K562 (cell line): ENCODE measurements at regions not wholly inside any gene's neighbourhood (a gene's known extent, or its start where the extent isn't known, plus 50 kb on each side); places are given as distances from the start of the nearest gene placed in this dataset.

ENCODE experiments used
- ATAC-seq: fragments of 200-7000 bp; cut with Tn5 transposase; 3 replicates; pipeline ENCODE4 v1.9.1; 2020; ENCODE audit warnings: moderate library complexity
- BruUV-seq: library from RNA; stranded (reverse); fragments of 400-500 nt; replicated peaks from 2 replicates; lab custom pipeline; 2021; lab: Mats Ljungman, UMichigan
- CTCF ChIA-PET: fragments of 300-600 bp; formaldehyde crosslinking; extraction: SDS; loops from one replicate; lab custom pipeline; 2021; ENCODE audit warnings: low intra/inter-chr PET ratio; lab: Yijun Ruan, JAX
- POLR2A ChIA-PET: fragments of 300-600, 350-650 bp; sonication (Branson Sonifier 250); formaldehyde crosslinking; extraction: SDS; loops from one replicate; lab custom pipeline; 2021; ENCODE audit warnings: antibody characterized with exemption, inconsistent platforms; lab: Yijun Ruan, JAX
- DNase-seq, 4 experiments: peaks; one replicate each; pipeline versions ENCODE4 v3.0.0 to v3.0.0-alpha.2; 2011 to 2018; ENCODE audit warnings: low spot score in 3 of 4, mixed read lengths in 3 of 4; ENCODE audit errors: extremely low read depth in 1 of 4
- FAIRE-seq: peaks from 2 replicates; lab custom pipeline; 2011; peaks lifted over from hg19 to GRCh38; lab: Jason Lieb, UNC
- H2AFZ ChIP-seq: 2 replicates; pipeline ENCODE4 v1.6.0; 2011; ENCODE audit warnings: low read depth, low read length, control low read depth, inconsistent platforms
- H3K27ac ChIP-seq: fragments of 200-600 bp; 3 replicates; pipeline ENCODE4 v1.8.0; 2011; ENCODE audit warnings: low read depth, mild to moderate bottlenecking, control low read depth, inconsistent platforms, low read length, moderate library complexity, mixed read lengths; ENCODE audit errors: extremely low read depth
- H3K27me3 ChIP-seq, 2 experiments: fragments of 300-600 bp in 1 of 2; 2 replicates in 1 of 2; 3 replicates in 1 of 2; pipeline versions ENCODE4 v1.6.0 to v1.8.0; 2011; ENCODE audit warnings: inconsistent platforms in 2 of 2, low read length in 2 of 2, mild to moderate bottlenecking in 1 of 2, mixed read lengths in 1 of 2, moderate library complexity in 1 of 2; ENCODE audit not compliant: control insufficient read depth in 2 of 2, insufficient read depth in 2 of 2
- H3K36me3 ChIP-seq: fragments of 300-600 bp; 3 replicates; pipeline ENCODE4 v1.8.0; 2011; ENCODE audit warnings: mild to moderate bottlenecking, low read length, inconsistent platforms; ENCODE audit not compliant: control insufficient read depth, insufficient read depth
- H3K4me1 ChIP-seq, 2 experiments: fragments of 200-600 bp in 1 of 2; replicated peaks in 1 of 2; 2 replicates in 1 of 2; 3 replicates in 1 of 2; pipeline versions ENCODE4 v1.5.1 to v1.8.0; 2011; ENCODE audit warnings: inconsistent platforms in 2 of 2, low read length in 2 of 2, mild to moderate bottlenecking in 1 of 2, mixed read lengths in 1 of 2, moderate library complexity in 1 of 2; ENCODE audit not compliant: control insufficient read depth in 2 of 2, insufficient read depth in 2 of 2
- H3K4me2 ChIP-seq: 2 replicates; pipeline ENCODE4 v1.6.1; 2011; ENCODE audit warnings: low read length, control low read depth, inconsistent platforms, mixed read lengths; ENCODE audit not compliant: insufficient read depth
- H3K4me3 ChIP-seq: fragments of 200-600 bp; sonication (generic), shearing (Covaris generic); 2 replicates; pipeline ENCODE4 v1.5.1; 2016; ENCODE audit warnings: control low read depth, inconsistent platforms
- H3K79me2 ChIP-seq: fragments of 200-600 bp; 3 replicates; pipeline ENCODE4 v1.8.0; 2011; ENCODE audit warnings: low read length, inconsistent platforms; ENCODE audit not compliant: control insufficient read depth, insufficient read depth
- H3K9ac ChIP-seq, 2 experiments: 2 replicates each; pipeline versions ENCODE4 v1.6.0 to v1.6.1; 2011; ENCODE audit warnings: low read depth in 2 of 2, low read length in 2 of 2, control low read depth in 1 of 2, inconsistent platforms in 1 of 2, mild to moderate bottlenecking in 1 of 2, mixed read lengths in 1 of 2; ENCODE audit not compliant: insufficient read depth in 1 of 2
- H3K9me1 ChIP-seq: one replicate; pipeline ENCODE4 v1.6.0; 2011; ENCODE audit warnings: inconsistent platforms, mild to moderate bottlenecking, low read length, moderate library complexity; ENCODE audit not compliant: control insufficient read depth, insufficient read depth
- H3K9me3 ChIP-seq: replicated peaks from 2 replicates; pipeline ENCODE4 v1.5.1; 2011; ENCODE audit warnings: low read depth, low read length, inconsistent platforms; ENCODE audit not compliant: control insufficient read depth, insufficient read depth
- H4K20me1 ChIP-seq: replicated peaks from 2 replicates; pipeline ENCODE4 v1.6.1; 2011; ENCODE audit warnings: low read length, inconsistent platforms, mixed read lengths; ENCODE audit not compliant: control insufficient read depth, insufficient read depth
- BCLAF1 ChIP-seq, 2 experiments: fragments of 450-650 bp in 1 of 2; IDR thresholded peaks; 2 replicates each; pipeline ENCODE4 v1.6.1; 2011 to 2017; ENCODE audit warnings: low read depth in 2 of 2, antibody characterized with exemption in 1 of 2, borderline replicate concordance in 1 of 2, low read length in 1 of 2, mild to moderate bottlenecking in 1 of 2, mixed read lengths in 1 of 2; ENCODE audit not compliant: control insufficient read depth in 1 of 2
- HIVEP1 ChIP-seq: fragments of 250-450 bp; sonication (Bioruptor Pico); IDR thresholded peaks from 2 replicates; pipeline ENCODE4 v1.4.0; 2020; ENCODE audit warnings: mild to moderate bottlenecking
- MXD1 ChIP-seq: fragments of 250-450 bp; sonication (Bioruptor Pico); IDR thresholded peaks from 2 replicates; pipeline ENCODE4 v1.8.0; 2021; ENCODE audit warnings: borderline replicate concordance, mild to moderate bottlenecking, moderate library complexity; ENCODE audit not compliant: poor library complexity, severe bottlenecking
- NELFE ChIP-seq: IDR thresholded peaks from 2 replicates; pipeline ENCODE4 v1.6.1; 2011; ENCODE audit warnings: mild to moderate bottlenecking; ENCODE audit not compliant: insufficient read depth, insufficient read length
- NFIX ChIP-seq: fragments of 250-450 bp; sonication (Bioruptor Pico); IDR thresholded peaks from 2 replicates; pipeline ENCODE4 v1.4.0; 2020; ENCODE audit warnings: low read depth, mild to moderate bottlenecking, moderate library complexity
- WGBS: fragments of 100-300 bp; shearing (Covaris generic); methylation state at CpG from one replicate; pipeline ENCODE4 v1.1.6; 2016; ENCODE audit warnings: low coverage, mixed read lengths; ENCODE audit not compliant: insufficient coverage; ENCODE audit errors: missing lambda C conversion rate; 5-methylcytosine and 5-hydroxymethylcytosine counted together
- in situ Hi-C: fragments of 300-500 bp; cut with MboI; formaldehyde crosslinking; loops from 4 replicates; pipeline ENCODE4 v1.15.0; 2018; ENCODE audit warnings: inconsistent platforms, mixed read lengths
- intact Hi-C: fragments of 100-400 bp; cut with micrococcal nuclease; formaldehyde crosslinking; loops from 2 replicates; pipeline ENCODE4 v1.14.2; 2022
- TF ChIP-seq, protein P1 (sequence below): fragments of 250-450 bp; sonication (Bioruptor Pico); IDR thresholded peaks from 2 replicates; pipeline ENCODE4 v1.8.0; 2022; ENCODE audit warnings: inconsistent platforms
- TF ChIP-seq, protein P2 (sequence below): sonication (generic); formaldehyde crosslinking; IDR thresholded peaks from 2 replicates; pipeline ENCODE4 v1.8.1; 2022; ENCODE audit warnings: missing genetic modification reagents

- H3K9me1 ChIP-seq = no peaks in the 10 kb centered on the region
- 0% methylated on average over 1 of the region's 1 CpG for WGBS
- H3K4me3 ChIP-seq = no peak overlapping the region
- H3K79me2 ChIP-seq = no peaks in the 10 kb centered on the region
- POLR2A ChIA-PET = no interaction called here
- H3K27ac ChIP-seq = no peak overlapping the region
- H2AFZ ChIP-seq = no peak overlapping the region
- no peak overlapping the region for H3K9ac ChIP-seq
- ATAC-seq (no peak), DNase-seq (no peak), FAIRE-seq (no peak)
- H3K4me1 ChIP-seq = no peaks in the 10 kb centered on the region; a peak in 1 of 5 replicates
- no TSS peak for BruUV-seq
- H4K20me1 ChIP-seq = no peaks in the 10 kb centered on the region
- CTCF ChIA-PET = no interaction called here
- no peak for TF ChIP-seq BCLAF1 (IDR thresholded peaks at IDR 0.05; ENCODE audit: borderline replicate concordance in 1 of 2, control insufficient read depth in 1 of 2, low read depth in 2 of 2, low read length in 1 of 2)
- TF ChIP-seq, protein P1, sequence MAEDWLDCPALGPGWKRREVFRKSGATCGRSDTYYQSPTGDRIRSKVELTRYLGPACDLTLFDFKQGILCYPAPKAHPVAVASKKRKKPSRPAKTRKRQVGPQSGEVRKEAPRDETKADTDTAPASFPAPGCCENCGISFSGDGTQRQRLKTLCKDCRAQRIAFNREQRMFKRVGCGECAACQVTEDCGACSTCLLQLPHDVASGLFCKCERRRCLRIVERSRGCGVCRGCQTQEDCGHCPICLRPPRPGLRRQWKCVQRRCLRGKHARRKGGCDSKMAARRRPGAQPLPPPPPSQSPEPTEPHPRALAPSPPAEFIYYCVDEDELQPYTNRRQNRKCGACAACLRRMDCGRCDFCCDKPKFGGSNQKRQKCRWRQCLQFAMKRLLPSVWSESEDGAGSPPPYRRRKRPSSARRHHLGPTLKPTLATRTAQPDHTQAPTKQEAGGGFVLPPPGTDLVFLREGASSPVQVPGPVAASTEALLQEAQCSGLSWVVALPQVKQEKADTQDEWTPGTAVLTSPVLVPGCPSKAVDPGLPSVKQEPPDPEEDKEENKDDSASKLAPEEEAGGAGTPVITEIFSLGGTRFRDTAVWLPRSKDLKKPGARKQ = no peak
- no peak for TF ChIP-seq NFIX (CRISPR knock-in tag)
- no peak for TF ChIP-seq HIVEP1 (CRISPR knock-in tag)
- no peak for TF ChIP-seq NELFE
- TF ChIP-seq, protein P2, sequence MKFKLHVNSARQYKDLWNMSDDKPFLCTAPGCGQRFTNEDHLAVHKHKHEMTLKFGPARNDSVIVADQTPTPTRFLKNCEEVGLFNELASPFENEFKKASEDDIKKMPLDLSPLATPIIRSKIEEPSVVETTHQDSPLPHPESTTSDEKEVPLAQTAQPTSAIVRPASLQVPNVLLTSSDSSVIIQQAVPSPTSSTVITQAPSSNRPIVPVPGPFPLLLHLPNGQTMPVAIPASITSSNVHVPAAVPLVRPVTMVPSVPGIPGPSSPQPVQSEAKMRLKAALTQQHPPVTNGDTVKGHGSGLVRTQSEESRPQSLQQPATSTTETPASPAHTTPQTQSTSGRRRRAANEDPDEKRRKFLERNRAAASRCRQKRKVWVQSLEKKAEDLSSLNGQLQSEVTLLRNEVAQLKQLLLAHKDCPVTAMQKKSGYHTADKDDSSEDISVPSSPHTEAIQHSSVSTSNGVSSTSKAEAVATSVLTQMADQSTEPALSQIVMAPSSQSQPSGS (CRISPR knock-in tag) = no peak
- TF ChIP-seq MXD1 (CRISPR knock-in tag) = no peak
- intact Hi-C loops (no loop called here), in situ Hi-C loops (no loop called here)
- H3K4me2 ChIP-seq = no peak overlapping the region
- no peaks in the 10 kb centered on the region for H3K9me3 ChIP-seq
- H3K36me3 ChIP-seq = no peaks in the 10 kb centered on the region
- no peaks in the 10 kb centered on the region for H3K27me3 ChIP-seq
Observed at GRCh38 chr2:65779021-65779420, 346.6 kb upstream of the SPRED2 start.
